ENCODE measurements at regions not wholly inside any gene's neighbourhood (a gene's known extent, or its start where the extent isn't known, plus 50 kb on each side); places are given as distances from the start of the nearest gene placed in this dataset.

DNA sequence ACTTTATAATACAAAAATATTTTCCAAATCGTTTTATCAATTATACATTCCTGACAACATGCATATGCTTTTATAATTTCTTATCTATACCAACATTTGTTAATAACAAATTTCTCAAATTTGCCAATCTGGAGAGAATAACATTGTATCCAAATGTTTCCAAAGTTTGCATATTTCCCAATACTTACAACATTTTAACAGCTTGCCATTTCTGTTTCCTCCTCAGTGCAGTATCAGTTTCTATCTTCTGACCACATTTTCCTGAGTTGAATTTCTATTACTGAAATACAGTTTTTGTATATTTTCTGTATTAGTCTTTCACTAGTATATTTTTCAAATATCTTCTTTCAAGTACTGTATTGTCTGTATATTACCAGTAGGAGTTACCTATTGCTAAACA, 1594.3 kb downstream of the PLA2G4A start:
- no peak for DNase-seq (ENCODE audit: low spot score)

DNA sequence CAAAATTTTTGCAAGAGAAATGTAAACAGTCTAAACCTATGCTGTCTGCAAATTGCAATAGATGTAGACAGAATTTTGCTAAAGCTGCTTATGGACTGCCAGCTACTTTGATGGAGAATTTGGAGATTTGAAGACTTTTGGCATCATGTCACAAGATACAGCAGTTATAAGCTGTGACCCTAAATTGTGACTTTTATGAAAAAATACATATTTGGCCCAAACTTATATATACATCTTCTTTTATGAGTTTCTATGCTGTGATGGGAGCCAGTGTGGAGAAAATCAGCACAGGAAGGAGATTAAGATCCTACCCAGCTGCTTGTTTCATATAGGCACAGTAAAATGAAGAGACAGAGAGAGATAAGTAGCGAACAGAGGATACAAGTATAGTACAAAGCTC, 1595.4 kb downstream of the PLA2G4A start:
- DNase-seq (ENCODE audit: low spot score), result no peak

DNA sequence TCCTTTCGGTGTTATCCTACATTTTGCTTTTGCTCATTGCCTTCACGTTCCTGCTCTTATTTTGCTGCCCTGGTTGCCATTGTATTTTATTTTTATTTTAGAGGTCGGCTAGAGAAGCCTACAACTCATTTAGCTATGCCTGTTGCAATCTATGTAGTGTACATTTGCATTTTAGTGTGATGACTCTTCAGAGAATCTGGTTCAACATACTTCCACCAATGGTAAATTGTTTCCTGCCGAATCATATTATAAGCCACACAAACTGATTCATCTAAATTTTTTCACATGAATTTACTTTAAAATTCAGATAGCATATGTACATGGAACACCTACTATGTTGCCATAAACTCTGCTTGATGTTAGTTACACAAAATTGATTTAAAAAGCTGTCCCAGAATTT, 1596.9 kb downstream of the PLA2G4A start:
- no peak for DNase-seq (ENCODE audit: low spot score)

DNA sequence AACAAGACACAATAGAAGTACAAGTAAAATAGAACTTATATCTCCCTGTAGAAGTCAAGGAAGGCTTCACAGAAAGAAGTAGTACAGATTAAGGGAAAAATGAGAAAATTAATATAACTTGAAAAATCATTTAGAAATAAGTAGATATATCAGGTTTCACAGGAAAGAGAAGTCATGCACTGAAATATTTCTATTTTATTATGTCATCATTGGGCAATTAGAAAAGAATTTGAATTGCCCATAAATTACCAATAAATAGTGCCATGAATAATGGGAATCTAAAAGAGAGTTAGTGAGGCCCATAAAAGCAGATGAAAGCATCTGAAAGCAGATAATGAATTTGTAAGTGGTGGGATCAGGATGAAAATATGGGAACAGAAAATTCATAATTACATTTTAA, 1597.8 kb downstream of the PLA2G4A start:
- DNase-seq (ENCODE audit: low spot score), result no peak

DNA sequence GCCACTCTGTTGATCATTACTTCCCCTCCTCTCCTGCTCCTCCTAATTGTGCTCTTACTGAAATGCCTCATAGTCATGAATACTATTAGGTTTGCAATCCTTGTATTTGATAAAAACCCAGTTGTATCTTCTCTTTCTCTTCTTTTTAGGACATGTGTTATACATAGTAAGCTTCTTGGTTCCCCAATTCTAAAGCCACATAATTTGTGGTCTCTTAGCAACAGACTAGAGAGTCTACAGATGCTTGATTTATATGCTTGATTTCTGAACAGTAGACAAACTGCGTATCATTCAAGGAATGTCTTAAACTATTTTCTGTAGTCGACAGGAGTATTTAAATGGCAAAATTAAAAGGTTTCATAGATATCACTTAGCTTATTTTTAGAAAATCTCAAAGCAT, 1598.9 kb downstream of the PLA2G4A start:
- no peak for DNase-seq (ENCODE audit: low spot score)

DNA sequence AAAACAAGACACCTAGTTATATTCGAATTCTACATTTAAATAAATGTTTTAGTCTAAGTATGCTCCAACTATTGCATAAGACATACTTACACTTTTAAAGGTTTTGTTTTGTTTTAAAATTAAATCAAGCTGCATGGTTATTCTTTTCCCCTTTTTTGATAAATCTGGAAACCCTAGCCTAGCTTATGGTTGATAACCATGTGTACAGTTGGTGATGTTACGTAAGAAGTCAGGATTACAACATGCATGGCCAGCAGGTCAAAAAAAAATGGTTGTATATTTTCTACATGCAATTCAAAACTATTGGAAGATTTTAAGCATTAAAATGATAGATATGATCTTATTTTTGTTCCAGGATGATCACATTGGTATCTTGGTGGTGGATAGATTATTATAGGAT, 1600.6 kb downstream of the PLA2G4A start:
- DNase-seq (ENCODE audit: low spot score), result no peak

DNA sequence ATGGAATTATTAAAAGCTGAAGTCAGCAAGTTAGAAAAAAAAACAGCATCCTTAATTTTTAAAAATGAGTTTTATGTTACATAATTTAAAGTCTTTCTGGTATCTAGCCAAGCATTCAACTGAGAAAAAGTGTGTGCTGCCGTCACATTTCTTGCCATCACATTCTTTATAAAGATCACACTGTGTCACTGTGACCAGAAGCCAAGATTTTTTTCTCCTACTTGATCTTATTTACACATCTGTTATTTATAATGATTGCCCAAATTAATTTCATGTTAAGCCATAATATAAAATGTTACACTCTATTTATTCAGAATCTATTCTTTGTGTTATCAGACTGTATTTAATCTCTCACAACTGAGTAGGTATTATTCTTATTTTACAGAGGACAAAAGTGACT, 1603.7 kb downstream of the PLA2G4A start:
- no peak for DNase-seq (ENCODE audit: low spot score)

DNA sequence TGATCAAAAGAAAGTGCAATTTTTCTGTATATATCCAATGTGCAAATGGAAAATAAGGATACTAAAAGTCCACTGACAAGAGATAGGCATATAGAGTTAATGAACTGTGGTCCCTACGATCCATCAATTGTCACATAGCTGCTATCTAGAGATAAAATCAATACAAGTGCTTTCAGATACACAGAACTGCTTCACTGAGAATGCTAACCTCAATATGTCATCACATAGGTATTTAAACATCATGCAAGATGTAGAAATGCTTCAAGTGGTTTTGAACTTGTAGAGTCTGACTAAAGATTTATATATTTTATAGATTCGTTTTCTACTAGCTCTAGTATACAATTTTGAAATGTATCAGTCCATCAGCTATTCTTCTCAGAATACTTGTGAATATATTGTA, 1604.7 kb downstream of the PLA2G4A start:
- no peak for DNase-seq (ENCODE audit: low spot score)

DNA sequence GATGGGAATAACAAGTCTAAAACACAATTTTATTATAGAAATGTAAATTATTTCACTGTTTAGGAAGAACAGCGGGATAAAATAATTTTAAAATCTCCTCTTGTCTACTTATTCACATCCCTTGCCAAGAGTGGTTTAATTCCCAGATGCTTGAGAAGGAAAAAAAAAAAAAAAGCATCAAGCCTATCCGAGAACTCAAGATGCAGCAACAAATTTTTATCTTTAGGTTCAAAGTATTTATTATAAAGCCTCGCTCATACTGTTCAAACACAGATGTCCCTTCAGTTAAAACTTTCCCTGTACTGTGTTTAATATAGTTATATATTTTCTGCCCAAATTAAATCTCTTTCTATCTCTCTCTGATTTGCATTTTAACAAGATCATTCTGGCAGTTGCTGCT, 1615.8 kb downstream of the PLA2G4A start:
- no peak for DNase-seq (ENCODE audit: low spot score)

DNA sequence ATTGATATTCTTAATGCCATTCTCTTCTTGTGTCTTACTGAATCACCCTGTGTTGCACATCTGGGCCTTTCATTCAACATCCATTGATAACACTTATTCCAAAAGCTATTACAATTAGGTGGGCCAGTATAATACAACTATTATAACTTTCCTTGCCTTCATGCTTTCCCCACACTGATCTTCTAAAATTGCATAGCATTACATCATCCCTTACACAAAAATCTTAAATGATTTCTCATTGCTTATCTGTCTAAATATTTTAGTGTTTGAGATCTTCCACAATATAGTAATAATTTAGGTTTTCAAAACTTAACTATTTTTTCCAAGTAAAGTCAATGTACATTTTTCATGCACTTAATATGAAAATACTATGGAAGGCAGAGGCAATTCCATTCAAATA, 1634.1 kb downstream of the PLA2G4A start:
- no peak for DNase-seq (ENCODE audit: low spot score)

DNA sequence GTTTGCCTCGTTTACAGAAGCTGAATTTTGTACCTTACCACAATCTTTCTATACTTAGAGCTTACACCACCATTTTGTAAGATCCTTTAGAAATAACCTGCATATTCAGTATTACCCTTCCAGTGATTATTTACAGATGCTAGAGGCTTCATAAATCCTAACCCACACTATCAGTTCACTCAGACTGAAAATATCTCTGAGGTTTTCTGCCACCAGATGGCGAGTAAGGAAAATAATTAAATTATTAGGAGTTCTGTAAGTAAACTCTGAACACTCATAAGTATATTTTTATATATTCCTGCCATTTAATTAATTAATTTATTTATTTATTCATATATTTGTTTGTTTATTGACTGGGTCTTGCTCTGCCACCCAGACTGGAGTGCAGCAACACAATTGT, 1635.2 kb downstream of the PLA2G4A start:
- DNase-seq (ENCODE audit: low spot score), result peak; percentile 13

DNA sequence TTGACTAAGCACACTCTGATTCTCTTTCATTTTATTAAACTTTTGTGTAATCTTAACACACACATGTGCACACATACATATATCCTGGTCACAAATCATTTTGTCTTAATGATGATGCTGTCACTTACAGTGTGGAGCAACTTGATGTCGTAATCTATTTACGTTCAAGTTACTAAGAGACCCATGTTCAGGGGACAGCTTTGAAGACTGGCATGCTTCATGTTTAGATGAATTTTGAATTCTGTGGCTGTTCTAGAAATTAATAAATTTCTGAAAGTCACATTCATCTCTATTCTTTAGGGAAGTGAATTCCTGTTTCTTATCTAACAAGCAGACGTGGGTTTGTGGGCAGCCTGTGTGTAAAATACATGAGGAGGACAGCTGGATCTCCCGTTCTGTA, 1637.8 kb downstream of the PLA2G4A start:
- no peak for DNase-seq (ENCODE audit: low spot score)

DNA sequence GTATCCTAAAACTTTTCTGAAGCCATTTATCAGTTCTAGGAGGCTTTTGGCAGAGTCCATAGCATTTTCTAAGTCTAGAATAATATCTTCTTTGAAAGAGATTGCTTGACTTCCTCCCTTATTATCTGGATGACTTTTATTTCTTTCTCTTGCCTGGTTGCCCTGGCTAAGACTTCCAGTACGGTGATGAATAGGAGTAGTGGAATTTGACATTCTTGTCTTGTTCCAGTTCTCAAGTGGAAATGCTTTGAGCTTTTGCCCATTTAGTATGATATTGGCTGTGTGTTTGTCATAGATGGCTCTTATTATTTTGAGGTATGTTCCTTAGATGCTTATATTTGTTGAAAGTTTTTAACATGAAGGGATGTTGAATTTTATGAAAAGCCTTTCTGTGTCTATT, 1647.9 kb downstream of the PLA2G4A start:
- DNase-seq (ENCODE audit: low spot score), result no peak

DNA sequence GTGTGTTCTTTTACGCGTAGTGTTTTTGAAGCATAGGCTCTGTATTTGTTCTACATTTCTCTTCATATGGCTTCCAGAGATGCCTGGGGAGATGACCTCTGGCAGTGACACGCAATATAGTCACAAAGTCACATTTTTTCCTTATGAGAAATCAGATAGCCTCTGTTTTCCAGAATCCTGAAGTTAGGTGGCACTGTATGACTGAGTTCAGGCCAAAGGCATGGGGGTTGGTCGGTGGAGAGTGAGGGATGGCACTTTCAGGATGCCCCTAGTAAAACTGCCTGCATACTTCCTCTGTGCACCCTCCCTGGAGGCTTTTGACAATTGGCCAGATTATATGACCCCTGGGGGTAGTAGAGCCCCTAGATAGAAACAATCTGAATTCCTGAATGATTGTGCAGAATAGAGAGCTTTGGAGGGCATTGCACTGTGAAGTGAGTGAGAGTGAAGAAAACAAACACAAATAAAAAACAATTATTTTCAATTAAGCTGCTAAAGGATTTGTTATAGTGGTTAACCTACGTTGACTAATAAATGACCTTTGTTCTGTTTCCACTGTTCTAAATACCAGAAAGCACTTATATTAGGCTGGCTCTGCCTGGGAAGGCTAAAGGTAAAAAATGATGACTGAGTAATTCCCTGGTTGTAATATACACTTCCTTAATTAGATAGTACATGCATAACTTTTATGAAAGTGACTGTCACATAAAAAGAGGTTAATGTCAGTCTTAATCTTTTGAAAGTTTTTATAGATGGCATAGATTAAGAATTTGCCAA, 1660.8 kb downstream of the PLA2G4A start:
- no peak for DNase-seq (ENCODE audit: low spot score)

DNA sequence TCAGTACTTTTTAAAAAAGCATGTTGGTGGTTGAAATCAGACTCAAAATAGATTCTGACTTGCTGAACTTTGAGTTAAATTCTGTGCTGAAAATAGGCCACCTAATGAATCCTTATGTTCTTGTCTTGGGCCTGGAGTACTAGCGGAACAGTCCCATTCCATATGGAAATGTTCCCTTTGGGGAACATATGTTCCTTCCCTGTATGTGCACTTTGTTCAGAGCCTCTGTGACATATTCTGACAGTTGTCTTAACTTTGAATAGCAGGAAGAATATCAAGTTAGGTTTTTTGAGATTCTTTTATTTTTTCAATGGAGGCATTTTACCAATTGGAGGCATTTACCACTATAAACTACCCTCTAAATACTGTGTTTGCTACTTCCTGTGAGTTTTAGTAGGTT, 1667.8 kb downstream of the PLA2G4A start:
- no peak for DNase-seq (ENCODE audit: low spot score)

DNA sequence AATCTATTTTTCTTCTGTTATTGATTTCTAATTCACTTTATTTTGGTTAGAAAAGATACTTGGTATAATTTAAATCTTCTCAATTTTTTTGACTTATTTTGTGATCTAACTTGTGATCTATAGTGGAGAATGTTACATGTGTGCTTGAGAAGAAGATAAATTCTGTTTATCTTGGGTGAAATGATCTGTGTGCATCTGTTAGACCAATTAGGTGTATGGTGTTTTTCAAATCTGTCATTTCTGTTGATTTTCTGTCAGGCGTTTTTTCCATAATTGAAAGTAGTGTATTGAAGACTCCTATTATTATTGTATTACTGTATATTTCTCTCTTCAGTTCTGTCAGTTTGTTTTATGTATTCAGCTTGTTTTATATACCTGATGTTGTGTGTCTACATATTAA, 1668.3 kb downstream of the PLA2G4A start:
- DNase-seq (ENCODE audit: low spot score), result no peak

DNA sequence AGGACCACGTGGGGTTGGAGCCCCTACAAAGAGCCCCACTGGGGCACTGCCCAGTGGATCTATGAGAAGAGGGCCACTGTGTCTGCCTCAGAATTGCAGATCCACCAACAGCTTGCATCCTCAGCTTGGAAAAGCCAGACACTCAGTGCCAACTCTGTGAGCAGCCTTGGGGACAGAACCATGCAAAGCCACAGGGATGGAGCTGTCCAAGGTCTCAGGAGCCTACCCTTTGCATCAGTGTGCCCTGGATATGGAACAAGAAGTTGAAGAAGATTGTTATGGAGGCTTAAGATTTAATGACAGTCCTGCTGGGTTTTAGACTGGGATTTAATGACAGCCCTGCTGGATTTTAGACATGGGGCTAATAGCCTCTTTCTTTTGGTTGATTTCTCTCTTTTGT, 1670.9 kb downstream of the PLA2G4A start:
- no peak for DNase-seq (ENCODE audit: low spot score)

DNA sequence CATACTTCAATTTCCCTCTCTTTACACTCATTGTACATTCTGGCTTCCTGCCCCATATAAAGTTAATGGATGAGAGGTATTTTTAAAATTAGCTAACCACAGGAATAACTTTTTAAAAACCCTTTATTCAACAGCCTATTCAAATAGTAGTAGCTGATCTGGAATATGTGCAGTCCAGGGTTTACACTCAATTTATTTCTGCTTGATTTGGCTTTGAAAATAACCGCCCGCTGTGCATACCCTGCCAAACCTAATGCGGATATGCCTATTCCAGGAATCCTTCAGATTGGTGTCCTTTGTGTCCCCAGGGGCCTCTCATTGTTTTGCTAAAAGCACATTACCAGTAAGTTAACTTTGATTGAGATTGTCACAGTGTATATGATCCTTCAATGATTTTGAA, 1686.2 kb downstream of the PLA2G4A start:
- DNase-seq (ENCODE audit: low spot score), result no peak

DNA sequence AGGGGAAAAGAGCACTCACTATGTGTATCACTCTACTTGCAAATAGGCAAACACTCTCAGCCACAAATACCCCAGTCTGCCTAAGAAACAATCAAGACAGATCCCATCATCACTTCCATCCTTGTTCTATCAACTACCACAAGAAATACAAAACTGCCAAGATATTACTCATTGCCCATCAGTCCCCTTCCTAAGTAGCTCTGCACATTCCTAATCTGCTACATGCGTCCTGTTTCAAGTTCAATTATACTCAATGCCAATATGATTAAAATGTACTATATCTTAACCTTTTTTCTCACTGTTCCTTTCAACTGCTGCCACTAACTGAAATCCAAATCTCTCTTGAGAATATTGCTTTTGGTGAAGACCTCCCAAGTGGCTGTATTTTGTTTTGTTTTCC, 1688.4 kb downstream of the PLA2G4A start:
- no peak for DNase-seq (ENCODE audit: low spot score)

DNA sequence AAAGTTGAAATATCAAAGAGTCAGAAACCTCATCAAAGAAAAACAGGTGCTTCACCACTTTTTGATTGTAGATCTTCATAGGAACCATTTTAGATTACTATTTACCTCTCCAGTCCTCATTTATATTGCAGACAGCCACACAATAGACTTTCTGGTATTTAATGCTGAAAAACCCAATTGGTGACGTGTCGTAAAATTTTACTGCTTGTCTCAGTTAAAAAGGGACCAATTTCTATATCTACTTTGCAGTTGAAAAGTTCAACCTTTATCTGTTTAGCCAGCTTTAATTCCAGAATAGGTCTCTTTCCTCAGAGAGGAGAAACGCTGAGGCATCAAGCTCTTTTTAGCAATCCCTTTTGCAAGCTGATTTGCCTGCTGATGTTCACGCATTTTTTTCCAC, 1722.4 kb downstream of the PLA2G4A start:
- DNase-seq (ENCODE audit: low spot score), result no peak

DNA sequence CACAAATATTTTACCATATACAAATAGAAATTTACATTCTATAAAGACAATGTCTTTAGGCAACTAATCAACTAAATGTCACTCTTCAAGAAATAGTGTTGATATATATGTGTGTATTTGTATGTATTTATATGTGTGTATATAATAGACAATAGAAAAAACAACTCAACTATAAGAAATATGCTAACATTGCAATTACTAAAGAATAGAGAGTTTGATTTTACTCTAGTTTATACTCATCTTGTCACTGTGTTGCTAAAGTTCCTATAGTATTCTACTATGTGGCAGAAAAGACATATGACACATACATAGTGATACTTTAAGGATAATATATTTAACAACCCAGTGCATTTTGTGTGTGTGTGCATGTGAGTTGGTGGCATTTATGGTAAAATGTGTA, 1728.3 kb downstream of the PLA2G4A start:
- no peak for DNase-seq (ENCODE audit: low spot score)

DNA sequence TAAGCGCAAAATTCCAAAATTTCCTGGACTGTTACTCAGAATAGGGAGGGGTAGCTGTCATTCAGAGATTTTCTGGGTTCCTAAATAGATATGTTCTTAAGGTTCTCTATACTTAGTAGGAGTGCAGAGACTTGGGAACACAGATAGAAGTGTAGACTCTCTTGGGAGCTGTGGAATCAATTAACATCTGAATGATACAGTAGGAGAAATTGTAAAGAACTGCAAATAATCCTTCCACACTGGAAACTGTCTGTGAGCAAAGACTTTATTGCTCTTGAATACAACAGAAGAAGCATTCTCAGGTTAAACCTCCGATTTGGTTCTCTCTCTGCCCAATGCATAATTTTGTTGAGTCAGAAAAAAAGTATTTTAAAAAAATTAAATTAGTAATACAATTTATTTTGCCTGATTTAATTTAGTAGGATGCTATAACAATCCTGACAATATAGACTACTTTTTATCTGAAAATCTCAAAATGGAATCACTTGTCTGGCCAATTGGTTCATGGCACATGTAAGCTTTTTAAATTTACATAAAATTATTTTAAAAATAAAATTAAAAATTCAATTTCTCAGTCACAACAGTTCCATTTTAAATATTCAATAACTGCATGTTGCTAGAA, 1754.3 kb downstream of the PLA2G4A start:
- DNase-seq (ENCODE audit: low spot score), result no peak

DNA sequence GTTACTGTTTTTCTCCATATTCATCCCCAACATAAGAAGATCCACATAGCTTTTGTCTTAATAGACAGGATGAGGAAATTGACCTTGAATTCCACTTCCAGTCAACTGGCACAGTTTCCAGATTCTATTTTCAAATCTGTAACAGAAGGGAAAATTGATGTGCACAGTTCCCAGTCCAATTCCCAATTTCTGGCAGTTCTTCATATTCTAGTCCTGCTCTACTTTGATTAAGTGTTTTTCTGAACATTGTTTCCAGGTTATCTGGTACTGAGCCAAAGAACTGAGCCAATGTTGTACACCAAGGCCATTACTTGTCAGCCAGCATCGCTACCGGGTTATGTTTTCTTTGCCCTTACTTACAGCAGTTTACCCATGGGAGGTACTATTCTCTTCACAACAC, 1755.4 kb downstream of the PLA2G4A start:
- DNase-seq (ENCODE audit: low spot score), result no peak

DNA sequence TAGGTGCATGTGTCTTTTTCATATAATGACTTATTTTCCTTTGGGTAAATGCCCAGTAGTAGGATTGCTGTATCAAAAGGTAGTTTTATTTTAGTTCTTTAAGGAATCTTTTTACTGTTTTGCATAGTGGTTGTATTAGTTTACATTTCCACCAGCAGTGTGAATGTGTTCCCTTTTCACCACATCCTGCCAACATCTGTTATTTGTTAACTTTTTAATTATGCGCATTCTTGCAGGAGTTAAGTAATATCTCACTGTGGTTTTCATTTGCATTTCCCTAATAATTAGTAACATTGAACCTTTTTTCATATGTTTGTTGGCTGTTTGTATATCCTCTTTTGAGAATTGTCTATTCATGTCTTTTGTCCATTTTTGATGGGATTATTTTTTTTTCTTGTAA, 1761.9 kb downstream of the PLA2G4A start:
- no peak for DNase-seq (ENCODE audit: low spot score)
